CD14-positive monocyte (primary cell): ENCODE measurements at regions not wholly inside any gene's neighbourhood (a gene's known extent, or its start where the extent isn't known, plus 50 kb on each side); places are given as distances from the start of the nearest gene placed in this dataset.

Source experiments
- DNase-seq, 3 donors: peaks; one replicate each; pipeline ENCODE4 v3.0.0-alpha.2; 2011 to 2022
- H2AFZ ChIP-seq: 2 replicates; pipeline ENCODE4 v1.6.0; 2012; ENCODE audit warnings: mild to moderate bottlenecking, low read depth, low read length, inconsistent platforms; ENCODE audit not compliant: insufficient read depth, poor library complexity, severe bottlenecking
- H3K27ac ChIP-seq, 2 donors: 1 replicate in 1 of 2; 2 replicates in 1 of 2; pipeline ENCODE4 v1.5.1; 2012 to 2013; ENCODE audit warnings: low read length in 2 of 2, control low read depth in 1 of 2, inconsistent platforms in 1 of 2, low read depth in 1 of 2, mild to moderate bottlenecking in 1 of 2
- H3K27me3 ChIP-seq, 2 donors: one replicate each; pipeline versions ENCODE4 v1.6.0 to v1.6.1; 2011 to 2013; ENCODE audit warnings: low read length in 2 of 2; ENCODE audit not compliant: control insufficient read depth in 2 of 2, insufficient read depth in 2 of 2
- H3K36me3 ChIP-seq, 2 donors: replicated peaks in 1 of 2; 1 replicate in 1 of 2; 2 replicates in 1 of 2; pipeline versions ENCODE4 v1.5.1 to v1.6.1; 2012 to 2013; ENCODE audit warnings: low read length in 2 of 2, control low read depth in 1 of 2, inconsistent platforms in 1 of 2, mild to moderate bottlenecking in 1 of 2; ENCODE audit not compliant: insufficient read depth in 2 of 2, control insufficient read depth in 1 of 2
- H3K4me1 ChIP-seq, 2 donors: 1 replicate in 1 of 2; 2 replicates in 1 of 2; pipeline versions ENCODE4 v1.5.1 to v1.6.1; 2012 to 2013; ENCODE audit warnings: low read length in 2 of 2, control low read depth in 1 of 2, inconsistent platforms in 1 of 2, mild to moderate bottlenecking in 1 of 2, moderate library complexity in 1 of 2; ENCODE audit not compliant: insufficient read depth in 2 of 2, control insufficient read depth in 1 of 2
- H3K4me2 ChIP-seq: replicated peaks from 2 replicates; pipeline ENCODE3; 2012; ENCODE audit warnings: low read length, moderate library complexity, mild to moderate bottlenecking; ENCODE audit not compliant: poor library complexity, severe bottlenecking; ENCODE audit errors: extremely low read depth
- H3K4me3 ChIP-seq, 3 experiments: fragments of 200-600 bp in 1 of 3; sonication (generic) in 1 of 3; replicated peaks in 1 of 3; 1 replicate in 2 of 3; 2 replicates in 1 of 3; pipeline ENCODE4 v1.5.1; 2011 to 2013; ENCODE audit warnings: low read length in 3 of 3, mild to moderate bottlenecking in 3 of 3, control low read depth in 2 of 3, low read depth in 2 of 3, inconsistent platforms in 1 of 3, moderate library complexity in 1 of 3
- H3K79me2 ChIP-seq: 2 replicates; pipeline ENCODE4 v1.6.0; 2012; ENCODE audit warnings: mild to moderate bottlenecking, control low read depth, inconsistent platforms, low read length, moderate library complexity; ENCODE audit not compliant: insufficient read depth
- H3K9ac ChIP-seq: 2 replicates; pipeline ENCODE4 v1.6.0; 2017; ENCODE audit warnings: low read length, mild to moderate bottlenecking; ENCODE audit not compliant: insufficient read depth, poor library complexity, severe bottlenecking
- H3K9me3 ChIP-seq, 2 donors: replicated peaks in 1 of 2; 1 replicate in 1 of 2; 2 replicates in 1 of 2; pipeline versions ENCODE4 v1.5.1 to v1.6.1; 2012 to 2013; ENCODE audit warnings: low read length in 2 of 2, control low read depth in 1 of 2; ENCODE audit not compliant: control insufficient read depth in 1 of 2, insufficient read depth in 1 of 2
- H4K20me1 ChIP-seq: 2 replicates; pipeline ENCODE4 v1.6.0; 2012; ENCODE audit warnings: mild to moderate bottlenecking, low read length, control low read depth, moderate library complexity; ENCODE audit not compliant: insufficient read depth
- H3K27ac Mint-ChIP-seq, 7 donors: one replicate each; pipeline ENCODE4 v1.8.0; 2020; ENCODE audit warnings: mild to moderate bottlenecking in 7 of 7, mixed read lengths in 7 of 7, moderate library complexity in 6 of 7, inconsistent platforms in 2 of 7
- H3K27me3 Mint-ChIP-seq, 3 donors: one replicate each; pipeline ENCODE4 v1.8.0; 2021 to 2022; ENCODE audit warnings: low read depth in 3 of 3, mild to moderate bottlenecking in 3 of 3, mixed read lengths in 3 of 3, moderate library complexity in 3 of 3, inconsistent platforms in 1 of 3
- H3K36me3 Mint-ChIP-seq, 2 donors: one replicate each; pipeline ENCODE4 v1.8.0; 2020; ENCODE audit warnings: mixed read lengths in 2 of 2, inconsistent platforms in 1 of 2, mild to moderate bottlenecking in 1 of 2
- H3K4me1 Mint-ChIP-seq: one replicate; pipeline ENCODE4 v1.8.0; 2020; ENCODE audit warnings: mild to moderate bottlenecking, mixed read lengths
- H3K4me3 Mint-ChIP-seq, 2 donors: one replicate each; pipeline ENCODE4 v1.8.0; 2020; ENCODE audit warnings: mild to moderate bottlenecking in 2 of 2, mixed read lengths in 2 of 2, moderate library complexity in 1 of 2
- H3K9me3 Mint-ChIP-seq, 7 donors: one replicate each; pipeline ENCODE4 v1.8.0; 2020 to 2022; ENCODE audit warnings: mixed read lengths in 7 of 7, mild to moderate bottlenecking in 6 of 7, moderate library complexity in 6 of 7, inconsistent platforms in 2 of 7
- WGBS: methylation state at CpG from one replicate; pipeline ENCODE4 v1.1.5; 2013; ENCODE audit warnings: missing lambda C conversion rate; ENCODE audit not compliant: insufficient coverage; 5-methylcytosine and 5-hydroxymethylcytosine counted together
- intact Hi-C, 2 donors: fragments of 100-400 bp; cut with micrococcal nuclease; formaldehyde crosslinking; loops; one replicate each; pipeline versions ENCODE4 v1.15.0 to v1.15.1; 2023
- TF ChIP-seq, protein P1 (sequence below): fragments of 200-600 bp; IDR thresholded peaks from one replicate; pipeline ENCODE4 v1.8.0; 2022; ENCODE audit warnings: antibody characterized with exemption, mild to moderate bottlenecking

DNA sequence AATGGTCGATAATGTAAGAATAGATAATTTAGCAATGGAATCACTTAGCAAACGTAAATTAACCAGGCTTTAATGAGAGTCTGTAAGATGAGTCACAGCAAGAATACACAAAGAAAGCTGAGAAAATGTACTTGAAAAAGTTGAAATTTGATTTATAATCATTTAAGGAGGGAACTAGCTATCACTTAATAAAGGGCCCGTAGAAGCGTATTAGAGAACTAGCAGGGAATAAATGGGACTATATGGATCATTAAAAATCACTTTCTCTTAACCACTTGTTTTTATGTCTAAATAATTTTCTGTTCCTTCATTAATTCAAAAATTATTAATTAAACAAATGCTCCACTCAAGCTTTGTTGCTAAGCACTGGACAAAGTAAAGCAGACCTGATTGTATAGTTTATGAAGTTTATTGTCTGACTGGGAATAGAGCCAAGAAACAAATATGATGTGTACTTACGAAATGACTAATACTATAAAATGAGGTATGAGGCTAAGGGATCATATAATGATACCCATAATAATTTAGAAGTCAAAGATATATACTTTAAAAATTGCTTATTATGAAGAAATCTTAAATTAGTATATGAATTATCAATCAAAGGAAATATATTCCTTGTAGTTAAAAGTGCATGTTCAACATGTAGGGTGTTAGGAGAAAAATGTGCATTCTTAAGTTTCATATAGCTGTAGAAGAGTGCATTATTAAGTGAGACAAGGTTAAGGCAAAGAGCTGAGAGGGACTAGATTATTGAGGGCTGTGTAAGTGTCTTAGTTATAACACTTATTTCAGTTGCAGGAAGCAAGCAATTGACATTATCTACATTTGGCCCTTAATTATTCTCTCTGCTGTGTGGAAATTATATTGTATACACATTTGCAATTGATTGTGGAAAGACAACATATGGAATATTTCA, 196.8 kb downstream of the PRDM9 start:
- intact Hi-C loops, result no loop called here
- Histone ChIP-seq H2AFZ (no peak overlapping the region), H4K20me1 (no peaks in the 10 kb centered on the region), H3K9ac (no peak overlapping the region), H3K79me2 (no peaks in the 10 kb centered on the region), H3K27me3 (no peaks in the 10 kb centered on the region), H3K4me1 (no peaks in the 10 kb centered on the region), H3K4me3 (no peak overlapping the region), H3K27ac (no peak overlapping the region), H3K36me3 (no peaks in the 10 kb centered on the region), H3K4me2 (no peak overlapping the region), H3K9me3 (no peaks in the 10 kb centered on the region)
- WGBS, result 100% methylated on average over 1 of the region's 5 CpGs
- Mint-ChIP-seq H3K9me3 (peaks cover 0 to 2% (median 0%) of the 10 kb centered on the region in 7 donors), H3K4me1 (no peaks in the 10 kb centered on the region), H3K36me3 (no peaks in the 10 kb centered on the region), H3K27ac (no peak overlapping the region), H3K4me3 (no peak overlapping the region), H3K27me3 (no peaks in the 10 kb centered on the region)
- no peak for DNase-seq
- TF ChIP-seq, protein P1, sequence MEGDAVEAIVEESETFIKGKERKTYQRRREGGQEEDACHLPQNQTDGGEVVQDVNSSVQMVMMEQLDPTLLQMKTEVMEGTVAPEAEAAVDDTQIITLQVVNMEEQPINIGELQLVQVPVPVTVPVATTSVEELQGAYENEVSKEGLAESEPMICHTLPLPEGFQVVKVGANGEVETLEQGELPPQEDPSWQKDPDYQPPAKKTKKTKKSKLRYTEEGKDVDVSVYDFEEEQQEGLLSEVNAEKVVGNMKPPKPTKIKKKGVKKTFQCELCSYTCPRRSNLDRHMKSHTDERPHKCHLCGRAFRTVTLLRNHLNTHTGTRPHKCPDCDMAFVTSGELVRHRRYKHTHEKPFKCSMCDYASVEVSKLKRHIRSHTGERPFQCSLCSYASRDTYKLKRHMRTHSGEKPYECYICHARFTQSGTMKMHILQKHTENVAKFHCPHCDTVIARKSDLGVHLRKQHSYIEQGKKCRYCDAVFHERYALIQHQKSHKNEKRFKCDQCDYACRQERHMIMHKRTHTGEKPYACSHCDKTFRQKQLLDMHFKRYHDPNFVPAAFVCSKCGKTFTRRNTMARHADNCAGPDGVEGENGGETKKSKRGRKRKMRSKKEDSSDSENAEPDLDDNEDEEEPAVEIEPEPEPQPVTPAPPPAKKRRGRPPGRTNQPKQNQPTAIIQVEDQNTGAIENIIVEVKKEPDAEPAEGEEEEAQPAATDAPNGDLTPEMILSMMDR, result no peak

DNA sequence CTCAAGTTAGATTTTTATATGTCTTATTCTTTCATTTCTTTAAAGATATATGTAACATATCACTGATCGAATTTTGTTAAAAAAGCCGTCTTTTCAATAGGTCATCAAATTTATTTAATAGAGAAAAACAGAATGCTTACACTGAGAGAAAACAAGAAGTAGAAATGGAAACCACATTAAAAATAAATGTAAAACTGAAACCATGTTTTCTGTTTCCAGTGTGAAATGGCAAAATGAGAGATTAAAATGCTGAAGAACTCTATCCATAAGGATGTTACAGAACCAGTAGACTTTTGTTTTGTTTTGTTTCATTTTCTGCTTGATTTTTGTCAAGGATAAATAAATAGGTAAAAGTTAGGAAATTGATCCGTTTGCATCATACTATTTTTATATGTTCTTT, 210.1 kb downstream of the PRDM9 start:
- Mint-ChIP-seq H3K27ac (peak overlapping the region in 1 of 7 donors; percentile 46), H3K4me1 (peaks cover 17% of the 10 kb centered on the region), H3K36me3 (no peaks in the 10 kb centered on the region), H3K4me3 (peak overlapping the region in 1 of 2 donors; percentile 14), H3K9me3 (peaks cover 0 to 4% (median 0%) of the 10 kb centered on the region in 7 donors), H3K27me3 (no peaks in the 10 kb centered on the region)
- no peaks in the 10 kb centered on the region for H4K20me1 ChIP-seq
- H2AFZ ChIP-seq, result no peak overlapping the region
- H3K9ac ChIP-seq, result no peak overlapping the region
- peak overlapping the region; percentile 8 for H3K4me2 ChIP-seq
- H3K4me3 ChIP-seq, result no peak overlapping the region
- intact Hi-C loops, result no loop called here
- no peaks in the 10 kb centered on the region for H3K27me3 ChIP-seq
- H3K27ac ChIP-seq, result no peak overlapping the region
- H3K79me2 ChIP-seq, result no peaks in the 10 kb centered on the region
- peaks cover 0 to 2% of the 10 kb centered on the region in 2 donors for H3K4me1 ChIP-seq
- no peak for DNase-seq
- no CpG with 5 or more reads among the region's 3 CpGs for WGBS
- H3K9me3 ChIP-seq, result no peaks in the 10 kb centered on the region
- no peaks in the 10 kb centered on the region for H3K36me3 ChIP-seq
- TF ChIP-seq, protein P1, result no peak
